AG10803 (cell line): ENCODE measurements at regions not wholly inside any gene's neighbourhood (a gene's known extent, or its start where the extent isn't known, plus 50 kb on each side); places are given as distances from the start of the nearest gene placed in this dataset.
"Not testable (repeated sequence)": the region's sequence is repeated elsewhere in the genome, so short reads cannot be mapped to it uniquely, and the experiment has no call there.

Source experiments
- DNase-seq: peaks from one replicate; pipeline ENCODE4 v3.0.0; 2010; ENCODE audit warnings: low read depth
- H3K4me3 ChIP-seq: 2 replicates; pipeline ENCODE4 v1.5.1; 2011; ENCODE audit warnings: mild to moderate bottlenecking, low read length, control low read depth
- CTCF ChIP-seq: conservative IDR thresholded peaks from 2 replicates; pipeline ENCODE4 v1.5.1; 2011; ENCODE audit warnings: mild to moderate bottlenecking, low read length, control low read depth, inconsistent platforms

- no peak overlapping the region for H3K4me3 ChIP-seq
- TF ChIP-seq CTCF = no peak
- DNase-seq = no peak
Measured at GRCh38 chr6:141956868-141957267, 175.9 kb upstream of the GJE1 start.

- TF ChIP-seq CTCF = no peak
- DNase-seq = peak; percentile 18
- H3K4me3 ChIP-seq = no peak overlapping the region
Measured at GRCh38 chr6:141956046-141956761, 176.5 kb upstream of the GJE1 start.

GRCh38 chr6:141953072-141953471 is 179.7 kb upstream of the GJE1 start:
- DNase-seq = no peak
- H3K4me3 ChIP-seq = no peak overlapping the region
- TF ChIP-seq CTCF = no peak

GRCh38 chr6:141946502-141946901 is 186.2 kb upstream of the GJE1 start:
- no peak for DNase-seq
- no peak overlapping the region for H3K4me3 ChIP-seq
- TF ChIP-seq CTCF = no peak

DNA sequence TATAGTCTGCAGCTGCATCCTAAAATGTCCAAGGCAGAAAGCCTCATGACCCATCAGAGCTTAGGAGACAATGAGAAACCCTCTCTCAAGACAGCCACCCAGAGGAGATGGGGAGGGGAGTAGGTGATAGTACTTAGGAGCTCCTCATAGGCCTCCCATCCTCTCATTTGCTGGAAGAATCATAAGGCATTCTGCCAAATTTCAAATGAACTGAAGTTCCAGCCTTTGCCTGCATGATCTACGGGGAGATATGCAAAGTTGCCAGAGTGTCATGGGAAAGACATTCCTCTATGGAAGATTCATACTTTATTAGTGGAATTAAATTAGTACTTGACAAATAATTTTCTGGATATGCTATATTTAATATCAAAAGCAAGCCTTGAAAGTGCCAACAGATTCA is 194.1 kb upstream of the GJE1 start:
- DNase-seq = no peak
- no peak for TF ChIP-seq CTCF
- no peak overlapping the region for H3K4me3 ChIP-seq

DNA sequence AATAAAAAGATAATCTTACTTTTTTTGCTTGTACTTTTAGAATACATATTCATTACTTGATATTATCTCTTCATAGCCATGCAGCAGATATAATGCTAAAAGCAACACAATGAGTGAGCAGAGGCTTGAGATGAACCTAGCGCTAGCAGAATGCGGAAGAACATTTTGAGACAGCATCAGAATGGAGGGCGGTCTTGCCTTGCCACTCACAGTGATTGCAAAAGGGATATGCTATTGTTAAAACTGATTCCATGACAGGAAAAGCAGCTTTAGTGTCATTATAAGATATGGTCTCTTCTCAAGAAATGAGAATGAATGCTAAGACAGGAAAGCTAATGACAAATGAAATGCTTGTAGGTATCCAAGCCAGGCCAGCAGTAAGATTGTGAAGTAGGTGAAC is 200.0 kb upstream of the GJE1 start:
- DNase-seq = no peak
- H3K4me3 ChIP-seq = no peak overlapping the region
- TF ChIP-seq CTCF = no peak

DNA sequence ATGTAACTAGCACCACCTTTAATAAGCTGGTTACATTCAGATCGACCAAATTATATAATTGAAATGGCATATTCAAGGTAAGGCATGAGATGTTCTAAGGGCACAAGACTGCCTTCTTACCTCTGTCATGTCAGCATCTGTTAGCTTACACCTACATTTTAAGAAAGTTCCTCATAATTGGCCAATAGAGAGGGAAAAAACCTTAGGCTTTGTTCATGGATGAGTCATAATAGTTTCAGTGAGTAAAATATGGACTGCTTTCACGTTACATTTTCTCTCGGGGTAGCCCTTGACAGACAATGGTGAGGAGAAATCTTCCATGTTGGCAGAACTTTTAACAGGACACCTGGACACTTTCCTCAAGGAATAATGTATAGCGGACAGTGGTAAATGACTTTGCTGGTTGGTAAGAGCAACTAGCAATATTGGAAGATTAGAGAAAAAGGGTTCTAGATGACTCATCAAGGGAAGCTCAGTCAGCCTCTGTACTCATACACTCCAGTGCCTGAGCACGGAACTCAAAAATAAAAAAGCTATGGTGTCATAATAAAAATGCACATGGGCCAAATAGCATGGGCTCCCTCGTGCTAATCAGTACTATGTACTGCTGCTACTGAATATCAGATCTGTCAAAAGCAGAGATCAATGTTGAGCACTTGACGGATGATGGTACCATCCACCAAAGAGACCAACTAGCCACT is 206.4 kb upstream of the GJE1 start:
- not testable (repeated sequence) for DNase-seq, H3K4me3 ChIP-seq
